Dermis blood vessel endothelial cell (primary cell): ENCODE measurements at regions not wholly inside any gene's neighbourhood (a gene's known extent, or its start where the extent isn't known, plus 50 kb on each side); places are given as distances from the start of the nearest gene placed in this dataset.
"Not testable (repeated sequence)": the region's sequence is repeated elsewhere in the genome, so short reads cannot be mapped to it uniquely, and the experiment has no call there.

Experiments
- DNase-seq: peaks from one replicate; pipeline ENCODE4 v3.0.0; 2010

- no peak for DNase-seq
These were observed 76.3 kb upstream of the IQSEC1 start for GRCh38 chr3:13149330-13150108.

- DNase-seq: no peak
These were observed 75.5 kb upstream of the IQSEC1 start for GRCh38 chr3:13148561-13149329.

GRCh38 chr3:13148126-13148525, 74.9 kb upstream of the IQSEC1 start:
- no peak for DNase-seq

- DNase-seq: no peak
These were observed 74.1 kb upstream of the IQSEC1 start for GRCh38 chr3:13147344-13147743.

GRCh38 chr3:13146643-13147143, 73.5 kb upstream of the IQSEC1 start:
- no peak for DNase-seq

- DNase-seq: no peak
These were observed 72.8 kb upstream of the IQSEC1 start for GRCh38 chr3:13145826-13146642.

GRCh38 chr3:13145131-13145825, 72.0 kb upstream of the IQSEC1 start:
- DNase-seq: no peak

- no peak for DNase-seq
These were observed 71.2 kb upstream of the IQSEC1 start for GRCh38 chr3:13144163-13145023.

- DNase-seq: no peak
These were observed 70.3 kb upstream of the IQSEC1 start for GRCh38 chr3:13143381-13144004.

GRCh38 chr3:13142552-13143380, 69.5 kb upstream of the IQSEC1 start:
- no peak for DNase-seq

- peak; percentile 57 for DNase-seq
These were observed 68.8 kb upstream of the IQSEC1 start for GRCh38 chr3:13141991-13142412.

- no peak for DNase-seq
These were observed 68.0 kb upstream of the IQSEC1 start for GRCh38 chr3:13141183-13141582.

- DNase-seq: no peak
These were observed 67.4 kb upstream of the IQSEC1 start for GRCh38 chr3:13140596-13140995.

GRCh38 chr3:13139471-13140065, 66.3 kb upstream of the IQSEC1 start:
- DNase-seq: no peak

- DNase-seq: no peak
These were observed 65.6 kb upstream of the IQSEC1 start for GRCh38 chr3:13138833-13139145.

GRCh38 chr3:13137941-13138832, 65.0 kb upstream of the IQSEC1 start:
- DNase-seq: no peak

GRCh38 chr3:13136848-13137247, 63.6 kb upstream of the IQSEC1 start:
- not testable (repeated sequence) for DNase-seq

GRCh38 chr3:13136426-13136825, 63.2 kb upstream of the IQSEC1 start:
- DNase-seq: no peak
